ENCODE measurements at regions not wholly inside any gene's neighbourhood (a gene's known extent, or its start where the extent isn't known, plus 50 kb on each side); places are given as distances from the start of the nearest gene placed in this dataset.
"Not testable (repeated sequence)": the region's sequence is repeated elsewhere in the genome, so short reads cannot be mapped to it uniquely, and the experiment has no call there.

- DNase-seq = no peak
Observed at GRCh38 chr21:31449921-31450535, 106.0 kb upstream of the TIAM1 start.

- no peak for DNase-seq
Observed at GRCh38 chr21:31448496-31448895, 104.4 kb upstream of the TIAM1 start.

- no peak for DNase-seq
Observed at GRCh38 chr21:31447505-31447904, 103.4 kb upstream of the TIAM1 start.

- DNase-seq = no peak
Observed at GRCh38 chr21:31446226-31446855, 102.3 kb upstream of the TIAM1 start.

GRCh38 chr21:31445137-31445536 lies 101.1 kb upstream of the TIAM1 start:
- no peak for DNase-seq

GRCh38 chr21:31443736-31444521 lies 99.9 kb upstream of the TIAM1 start:
- no peak for DNase-seq

GRCh38 chr21:31442339-31442738 lies 98.3 kb upstream of the TIAM1 start:
- DNase-seq = no peak

- no peak for DNase-seq
Observed at GRCh38 chr21:31429506-31429905, 85.4 kb upstream of the TIAM1 start.

- no peak for DNase-seq
Observed at GRCh38 chr21:31426235-31426797, 82.3 kb upstream of the TIAM1 start.

- no peak for DNase-seq
Observed at GRCh38 chr21:31425138-31425537, 81.1 kb upstream of the TIAM1 start.

GRCh38 chr21:31424058-31424457 lies 80.0 kb upstream of the TIAM1 start:
- DNase-seq = no peak

- no peak for DNase-seq
Observed at GRCh38 chr21:31420988-31421387, 76.9 kb upstream of the TIAM1 start.

- DNase-seq = no peak
Observed at GRCh38 chr21:31420354-31420753, 76.3 kb upstream of the TIAM1 start.

- no peak for DNase-seq
Observed at GRCh38 chr21:31418377-31419001, 74.4 kb upstream of the TIAM1 start.

- DNase-seq = not testable (repeated sequence)
Observed at GRCh38 chr21:31417214-31417613, 73.2 kb upstream of the TIAM1 start.

GRCh38 chr21:31416465-31416864 lies 72.4 kb upstream of the TIAM1 start:
- no peak for DNase-seq

- no peak for DNase-seq
Observed at GRCh38 chr21:31414263-31415000, 70.4 kb upstream of the TIAM1 start.

GRCh38 chr21:31413698-31414097 lies 69.6 kb upstream of the TIAM1 start:
- DNase-seq = no peak

GRCh38 chr21:31410499-31411131 lies 66.6 kb upstream of the TIAM1 start:
- DNase-seq = no peak

- no peak for DNase-seq
Observed at GRCh38 chr21:31409831-31410487, 65.9 kb upstream of the TIAM1 start.

GRCh38 chr21:31408301-31409088 lies 64.4 kb upstream of the TIAM1 start:
- DNase-seq = no peak

All from GOT3 (cell line).